Astrocyte of the spinal cord (primary cell): ENCODE measurements at regions not wholly inside any gene's neighbourhood (a gene's known extent, or its start where the extent isn't known, plus 50 kb on each side); places are given as distances from the start of the nearest gene placed in this dataset.

Source experiments
- DNase-seq: peaks from one replicate; pipeline ENCODE4 v3.0.0; 2011; ENCODE audit warnings: low read depth, low spot score
- H3K4me3 ChIP-seq: 2 replicates; pipeline ENCODE4 v1.5.1; 2011; ENCODE audit warnings: low read depth, mild to moderate bottlenecking, low read length, moderate library complexity
- CTCF ChIP-seq: IDR thresholded peaks from 2 replicates; pipeline ENCODE4 v1.5.1; 2012; ENCODE audit warnings: low read depth, mild to moderate bottlenecking, low read length, inconsistent platforms
- in situ Hi-C: cut with HindIII; loops from 2 replicates; pipeline ENCODE4 v1.10.0; 2017; ENCODE audit warnings: low sequenced_read_pairs

- in situ Hi-C loops, result no loop called here
- no peak overlapping the region for H3K4me3 ChIP-seq
- no peak for DNase-seq
- no peak for TF ChIP-seq CTCF
Observed at GRCh38 chr2:239456940-239457339, 56.1 kb upstream of the HDAC4 start.

- H3K4me3 ChIP-seq, result no peak overlapping the region
- DNase-seq, result no peak
- TF ChIP-seq CTCF, result no peak
- in situ Hi-C loops, result no loop called here
Observed at GRCh38 chr2:239455436-239456203, 54.8 kb upstream of the HDAC4 start.

- DNase-seq, result no peak
- TF ChIP-seq CTCF, result no peak
- H3K4me3 ChIP-seq, result no peak overlapping the region
- in situ Hi-C loops, result no loop called here
Observed at GRCh38 chr2:239454507-239454906, 53.7 kb upstream of the HDAC4 start.
